G401 (cell line): ENCODE measurements at regions not wholly inside any gene's neighbourhood (a gene's known extent, or its start where the extent isn't known, plus 50 kb on each side); places are given as distances from the start of the nearest gene placed in this dataset.
A peak's percentile ranks its signal among the peaks of the same experiment; 100 is the strongest.

Experiments
- DNase-seq: peaks from one replicate; pipeline ENCODE4 v3.0.0-alpha.2; 2015; ENCODE audit warnings: low spot score
- in situ Hi-C: cut with HindIII; loops from 2 replicates; pipeline ENCODE4 v1.10.0; 2016; ENCODE audit warnings: low sequenced_read_pairs, mixed read lengths

GRCh38 chr5:7955476-7955875 lies 86.5 kb downstream of the MTRR start:
- DNase-seq, result no peak
- in situ Hi-C loops, result no loop called here

DNA sequence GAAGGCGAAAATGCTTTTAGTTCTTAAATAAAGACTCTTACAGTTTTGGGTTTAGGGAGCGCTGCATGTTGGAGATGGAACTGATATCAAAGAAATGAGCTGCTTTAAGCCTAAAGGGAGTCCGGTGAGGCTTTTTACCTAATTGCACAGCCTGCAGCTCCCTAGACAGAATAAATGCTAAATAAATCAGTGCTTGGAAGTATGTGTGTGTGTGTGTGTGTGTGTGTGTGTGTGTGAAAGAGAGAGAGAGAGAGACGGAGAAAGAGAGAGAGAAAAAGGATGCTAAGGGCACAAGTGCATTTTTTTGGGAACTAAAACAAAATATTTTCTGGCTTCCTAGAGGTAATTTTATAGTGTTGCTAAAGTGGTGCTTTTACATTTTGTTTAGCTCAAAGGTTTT lies 88.4 kb downstream of the MTRR start:
- in situ Hi-C loops, result no loop called here
- no peak for DNase-seq

DNA sequence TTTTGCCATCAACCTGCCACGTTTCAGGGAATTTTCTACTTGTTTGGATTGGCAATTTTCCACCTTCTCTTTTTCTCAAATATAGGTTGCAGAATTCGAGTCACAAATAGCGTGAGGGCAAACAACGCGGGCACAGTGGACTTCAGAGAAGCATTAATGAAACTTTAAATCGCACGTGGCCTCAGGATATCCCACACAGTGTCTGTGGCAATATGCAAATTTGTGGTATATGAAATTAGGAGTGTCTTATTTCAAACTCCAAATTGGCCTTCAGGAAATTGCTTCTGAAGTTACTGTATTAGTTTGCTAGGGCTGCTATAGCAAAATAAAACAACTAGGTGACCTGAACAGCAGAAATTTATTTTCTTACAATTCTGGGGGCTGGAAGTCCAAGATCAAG lies 91.2 kb downstream of the MTRR start:
- in situ Hi-C loops, result no loop called here

DNA sequence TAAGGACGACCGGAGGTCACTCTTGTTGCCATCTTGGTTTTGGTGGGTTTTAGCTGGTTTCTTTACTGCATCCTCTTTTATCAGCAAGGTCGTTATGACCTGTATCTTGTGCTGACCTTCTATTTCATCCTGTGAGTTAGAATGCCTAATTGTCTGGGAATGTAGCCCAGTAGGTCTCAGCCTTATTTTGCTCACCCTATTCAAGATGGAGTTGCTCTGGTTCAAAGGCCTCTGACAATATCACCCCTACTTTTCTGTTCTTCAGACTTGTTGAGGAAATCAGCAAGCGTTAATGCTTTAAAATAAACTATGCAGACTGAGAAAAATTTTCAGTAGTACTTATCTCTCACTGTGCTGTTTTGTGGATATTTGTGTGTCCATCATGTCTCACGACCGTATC lies 92.6 kb downstream of the MTRR start:
- DNase-seq, result no peak
- in situ Hi-C loops, result no loop called here

More for the DNA sequence above, 91.2 kb downstream of the MTRR start:
- no peak for DNase-seq

DNA sequence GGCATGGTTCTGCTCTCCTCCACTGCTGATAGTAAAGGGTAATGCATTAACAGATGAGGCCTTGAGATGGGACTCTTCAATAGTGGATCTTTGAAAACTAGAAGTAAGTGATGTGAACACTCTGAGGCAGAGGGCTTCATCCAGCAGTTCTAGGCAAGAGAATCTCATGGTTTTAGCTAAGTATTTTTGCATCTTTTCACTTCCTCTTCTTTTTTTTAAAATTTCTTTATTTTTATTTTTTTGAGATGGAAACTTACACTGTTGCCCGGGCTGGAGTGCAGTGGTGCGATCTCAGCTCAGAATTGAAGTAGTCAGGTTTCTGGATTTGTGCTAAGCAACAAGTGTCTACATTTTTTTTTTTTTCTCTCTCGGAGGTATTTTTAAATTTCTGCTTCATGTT lies 101.9 kb downstream of the MTRR start:
- in situ Hi-C loops, result no loop called here
- no peak for DNase-seq

- in situ Hi-C loops, result no loop called here
- no peak for DNase-seq
These were observed 107.7 kb downstream of the MTRR start for GRCh38 chr5:7976411-7977190.

- in situ Hi-C loops, result no loop called here
- no peak for DNase-seq
These were observed 109.2 kb downstream of the MTRR start for GRCh38 chr5:7978114-7978513.

GRCh38 chr5:7978991-7979390 lies 110.0 kb downstream of the MTRR start:
- in situ Hi-C loops, result no loop called here
- DNase-seq, result no peak

DNA sequence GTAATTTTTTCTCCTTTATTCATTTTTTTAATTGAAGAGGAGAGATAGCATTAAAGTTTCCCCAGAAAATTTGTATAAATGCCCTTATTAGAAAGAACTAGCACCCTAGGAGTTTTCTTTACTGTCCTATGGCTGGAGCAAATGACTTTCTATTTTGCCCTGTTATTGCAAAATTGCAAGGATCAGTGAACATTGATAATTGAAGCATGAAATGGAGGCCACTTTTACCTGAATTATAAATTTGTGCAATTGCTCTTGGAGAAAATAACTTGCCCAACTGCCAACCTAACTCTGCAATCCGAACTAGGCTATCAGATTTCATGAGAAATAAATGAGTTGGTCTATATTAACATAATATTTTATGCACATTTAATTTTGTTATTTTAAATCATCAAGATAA lies 111.9 kb downstream of the MTRR start:
- in situ Hi-C loops, result no loop called here

DNA sequence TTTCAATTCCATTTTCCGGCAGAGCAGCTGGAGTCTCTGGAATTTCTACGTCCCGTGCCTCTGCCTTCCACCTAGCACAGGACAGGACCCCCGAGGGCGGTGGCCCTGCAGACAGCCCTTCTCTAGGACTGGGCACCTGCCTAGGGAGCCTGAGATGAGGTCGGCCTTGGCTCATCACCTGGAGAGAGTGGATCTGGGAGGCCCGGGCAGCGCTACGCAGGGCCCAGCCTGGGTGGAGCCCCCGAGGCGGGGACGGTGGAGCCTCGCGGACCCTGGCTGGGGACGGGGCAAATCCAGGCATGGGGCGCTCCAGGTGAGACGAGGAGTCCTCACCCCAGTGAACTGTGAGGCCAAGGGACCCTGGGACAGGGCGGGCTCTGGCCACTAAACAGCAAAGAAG lies 114.5 kb downstream of the MTRR start:
- in situ Hi-C loops, result no loop called here
- DNase-seq, result no peak

More for the DNA sequence above, 111.9 kb downstream of the MTRR start:
- DNase-seq, result peak; percentile 40

DNA sequence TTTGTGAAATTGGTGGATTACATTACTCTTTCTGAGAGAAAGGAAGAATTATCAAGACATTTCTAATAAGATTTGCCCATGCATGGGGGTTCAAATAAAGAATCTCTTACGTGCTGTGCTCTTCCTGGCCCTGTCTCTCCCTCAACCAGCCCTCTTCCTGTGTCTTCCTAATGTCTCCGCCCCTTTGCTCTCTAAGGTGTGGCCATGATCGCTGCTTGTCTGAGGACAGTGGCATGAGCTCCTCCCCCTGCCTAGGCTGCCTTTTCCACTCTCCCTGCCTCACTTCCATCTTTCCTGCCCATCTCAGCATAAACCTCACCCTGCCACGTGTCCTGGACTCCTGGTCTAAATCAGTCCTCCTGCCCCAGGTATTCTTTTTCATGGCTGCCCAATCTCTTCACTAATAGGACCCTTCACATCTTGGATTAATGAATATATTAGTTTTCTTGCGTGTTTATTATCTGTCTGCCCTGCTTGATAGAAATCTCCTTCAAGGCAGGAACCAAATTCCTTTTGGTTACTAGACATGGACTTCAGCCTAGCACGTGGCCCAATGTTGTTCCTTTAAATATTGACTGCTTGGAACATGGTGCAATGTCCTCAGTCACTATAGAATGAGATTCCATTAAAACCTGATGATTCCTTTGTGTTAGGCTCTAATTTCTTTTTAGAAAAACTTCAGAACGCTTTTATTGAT lies 122.3 kb downstream of the MTRR start:
- in situ Hi-C loops, result no loop called here

DNA sequence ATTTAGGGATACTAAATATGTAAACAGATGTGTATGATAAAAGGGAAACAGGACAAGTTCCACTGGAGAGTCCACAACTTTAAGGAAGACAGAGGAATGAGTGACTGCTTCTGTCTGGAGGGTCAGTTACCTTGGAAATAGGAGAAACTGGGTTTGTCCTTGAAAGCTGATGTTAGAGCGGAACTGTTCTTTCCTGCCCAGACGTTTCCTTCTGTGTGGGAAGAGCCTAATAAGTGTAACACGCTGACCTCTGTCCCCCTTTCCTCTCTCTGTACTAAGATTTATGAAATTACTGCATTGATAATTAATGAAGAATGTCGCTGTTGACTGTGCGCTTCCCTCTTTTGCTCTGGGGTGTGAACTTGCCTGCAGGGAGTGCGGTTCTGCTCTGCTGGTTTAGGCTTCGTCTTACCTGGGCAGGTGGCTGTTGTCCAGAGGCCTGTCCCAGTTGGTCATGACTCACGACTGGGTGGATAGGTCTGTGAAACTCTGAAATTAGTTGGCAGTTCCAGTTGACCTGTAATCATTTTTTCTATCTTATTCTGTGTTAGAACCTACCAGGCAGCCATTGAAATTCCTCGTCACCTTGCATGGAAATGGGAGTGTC lies 126.8 kb downstream of the MTRR start:
- no peak for DNase-seq
- in situ Hi-C loops, result no loop called here

More for the DNA sequence above, 122.3 kb downstream of the MTRR start:
- no peak for DNase-seq

DNA sequence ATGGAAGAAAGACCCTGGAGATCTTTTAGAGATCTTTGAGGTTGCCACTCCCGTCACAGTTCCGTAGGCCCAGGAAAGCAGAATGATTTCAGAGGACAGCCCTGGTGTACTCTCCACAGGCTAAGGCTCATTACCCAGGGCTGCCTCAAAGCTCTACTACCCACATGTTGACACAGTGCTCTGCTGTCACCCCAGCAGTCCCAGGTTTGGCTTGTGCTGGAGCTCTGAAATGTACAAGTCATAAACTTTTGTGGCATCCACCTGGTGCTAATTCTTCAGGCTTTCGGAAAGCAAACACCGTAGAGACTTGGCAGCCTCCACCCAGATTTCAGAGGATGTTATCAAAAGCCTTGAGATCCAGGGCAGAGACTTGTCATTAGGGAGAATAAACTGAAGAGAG lies 136.5 kb downstream of the MTRR start:
- no peak for DNase-seq
- in situ Hi-C loops, result no loop called here

DNA sequence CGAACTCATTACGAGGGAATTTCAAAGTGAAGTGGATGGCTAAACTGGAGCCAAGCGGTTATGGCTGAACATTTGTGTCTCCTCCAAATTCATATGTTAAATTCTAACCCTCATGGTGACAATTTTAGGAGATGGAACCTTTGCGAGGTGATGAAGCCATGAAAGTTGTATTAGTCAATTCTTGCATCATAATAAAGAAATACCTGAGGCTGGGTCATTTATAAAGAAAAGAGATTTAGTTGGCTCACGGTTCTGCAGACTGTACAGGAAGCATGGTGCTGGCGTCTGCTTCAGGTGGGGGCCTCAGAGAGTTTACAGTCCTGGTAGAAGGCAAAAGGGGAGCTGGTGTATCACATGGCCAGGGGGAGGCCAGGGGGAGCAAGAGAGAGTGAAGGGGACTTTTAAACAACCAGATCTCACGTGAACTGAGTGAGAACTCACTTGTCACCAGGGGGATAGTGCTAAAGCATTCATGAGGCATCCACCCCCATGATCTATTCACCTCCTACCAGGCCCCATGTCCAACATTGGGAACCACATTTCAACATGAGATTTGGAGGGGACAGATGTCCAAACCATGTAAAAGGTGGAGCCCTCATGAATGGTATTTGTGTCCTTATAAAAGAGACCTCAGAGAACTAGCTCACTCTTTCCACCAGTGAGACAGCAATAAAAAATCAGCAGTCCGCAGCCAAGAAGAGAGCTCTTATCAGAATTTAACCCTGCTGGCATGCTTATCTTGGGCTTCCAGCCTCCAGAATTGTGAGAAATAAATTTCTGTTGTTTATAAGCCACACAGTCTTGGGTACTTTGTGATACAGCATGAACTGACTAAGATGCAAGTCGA lies 143.4 kb downstream of the MTRR start:
- in situ Hi-C loops, result no loop called here
- DNase-seq, result no peak

DNA sequence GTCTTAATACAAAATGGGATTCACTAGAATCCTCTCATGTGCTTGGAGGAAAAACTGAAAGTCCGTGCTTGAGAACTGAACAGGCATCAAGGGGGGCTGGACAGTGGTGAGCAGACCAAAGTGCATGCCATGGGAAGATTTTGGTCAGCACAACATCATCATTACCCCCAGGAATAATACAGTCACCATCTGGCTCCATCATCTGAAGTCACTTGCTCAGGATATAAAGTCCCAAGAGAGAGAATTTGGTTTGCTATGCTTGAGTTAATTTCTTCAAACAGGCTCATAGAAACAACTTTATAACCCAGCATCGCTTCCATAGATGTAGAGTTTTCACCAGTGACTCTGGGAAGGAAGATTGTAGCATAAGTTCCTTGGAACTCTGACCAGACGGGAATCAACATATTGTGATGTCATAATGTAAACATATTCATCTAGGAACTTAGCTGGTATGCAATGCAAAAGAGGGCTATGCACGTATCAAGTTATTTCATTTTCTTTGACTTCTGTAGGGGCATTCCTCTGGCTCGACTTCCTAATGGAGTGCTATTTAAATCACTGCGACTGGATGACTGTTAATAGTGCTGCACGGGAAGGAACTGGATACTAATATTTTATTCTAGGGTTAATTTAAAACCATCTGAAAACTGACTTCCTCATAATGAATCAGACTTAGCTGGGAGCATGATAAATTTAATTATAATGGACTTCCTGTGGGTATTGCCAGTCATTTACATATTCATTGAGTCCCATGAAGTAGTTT lies 145.2 kb downstream of the MTRR start:
- in situ Hi-C loops, result no loop called here
- DNase-seq, result no peak

DNA sequence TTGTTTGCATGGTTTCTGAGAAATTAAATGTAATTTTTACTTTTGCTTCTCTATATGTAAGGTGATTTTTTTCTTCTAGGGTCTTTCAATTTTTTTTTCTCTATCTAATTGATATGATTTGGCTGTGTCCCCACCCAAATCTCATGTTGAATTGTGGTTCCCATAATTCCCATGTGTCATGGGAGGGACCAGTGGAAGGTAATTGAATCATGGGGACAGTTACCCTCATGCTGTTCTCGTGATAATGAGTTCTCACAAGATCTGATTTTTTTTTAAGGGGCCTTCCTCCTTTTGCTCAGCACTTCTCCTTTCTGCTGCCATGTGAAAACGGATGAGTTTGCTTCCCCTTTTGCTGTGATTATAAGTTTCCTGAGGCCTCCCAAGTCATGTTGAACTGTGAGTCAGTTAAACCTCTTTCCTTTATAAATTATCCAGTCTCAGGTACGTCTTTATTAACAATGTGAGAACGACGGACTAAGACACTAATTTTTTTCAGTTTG lies 150.8 kb downstream of the MTRR start:
- in situ Hi-C loops, result no loop called here
- no peak for DNase-seq

GRCh38 chr5:8020861-8021514 lies 152.0 kb downstream of the MTRR start:
- in situ Hi-C loops, result no loop called here
- DNase-seq, result no peak

- DNase-seq, result no peak
- in situ Hi-C loops, result no loop called here
These were observed 159.3 kb downstream of the MTRR start for GRCh38 chr5:8028243-8028642.
